K562 (cell line): ENCODE measurements at regions not wholly inside any gene's neighbourhood (a gene's known extent, or its start where the extent isn't known, plus 50 kb on each side); places are given as distances from the start of the nearest gene placed in this dataset.

Experiments
- HDGF ChIP-seq: fragments of 450-650 bp; IDR thresholded peaks from 2 replicates; pipeline ENCODE4 v1.6.1; 2016
- POLR2A ChIP-seq: fragments of 450-650 bp; conservative IDR thresholded peaks from 2 replicates; pipeline ENCODE4 v1.6.1; 2016
- RBM14 ChIP-seq: fragments of 200-400 bp; formaldehyde crosslinking; IDR thresholded peaks from 2 replicates; pipeline ENCODE4 v1.6.1; 2018; ENCODE audit warnings: low read depth, mild to moderate bottlenecking, low read length, moderate library complexity, borderline replicate concordance; ENCODE audit not compliant: insufficient read depth
- TAF1 ChIP-seq: IDR thresholded peaks from 2 replicates; pipeline ENCODE4 v1.6.1; 2011; ENCODE audit warnings: mild to moderate bottlenecking, low read length, moderate library complexity; ENCODE audit not compliant: insufficient read depth, control insufficient read depth, severe bottlenecking; ENCODE audit errors: extremely low read depth
- TF ChIP-seq, protein P1 (sequence below), 3 experiments: fragments of 200-800 bp in 1 of 3; sonication (Bioruptor generic) in 1 of 3; sonication (generic) in 1 of 3; formaldehyde crosslinking in 1 of 3; IDR thresholded peaks; 2 replicates each; pipeline versions ENCODE4 v1.6.1 to v1.8.0; 2016 to 2022; ENCODE audit warnings: mild to moderate bottlenecking in 2 of 3, missing compliant biosample characterization in 2 of 3, missing genetic modification characterization in 2 of 3, missing genetic modification reagents in 1 of 3
- TF ChIP-seq, protein P2 (sequence below): sonication (generic); formaldehyde crosslinking; IDR thresholded peaks from 2 replicates; pipeline ENCODE4 v1.9.0; 2022; ENCODE audit warnings: mild to moderate bottlenecking, missing genetic modification reagents
- TF ChIP-seq, protein P3 (sequence below), 3 experiments: IDR thresholded peaks in 2 of 3; conservative IDR thresholded peaks in 1 of 3; 2 replicates each; pipeline ENCODE4 v1.5.1; 2011 to 2012; ENCODE audit warnings: low read length in 3 of 3, mild to moderate bottlenecking in 3 of 3, control low read depth in 2 of 3, improper control_type of control experiment in 1 of 3, inconsistent platforms in 1 of 3, low read depth in 1 of 3, mixed read lengths in 1 of 3, moderate library complexity in 1 of 3; ENCODE audit not compliant: insufficient read depth in 2 of 3

DNA sequence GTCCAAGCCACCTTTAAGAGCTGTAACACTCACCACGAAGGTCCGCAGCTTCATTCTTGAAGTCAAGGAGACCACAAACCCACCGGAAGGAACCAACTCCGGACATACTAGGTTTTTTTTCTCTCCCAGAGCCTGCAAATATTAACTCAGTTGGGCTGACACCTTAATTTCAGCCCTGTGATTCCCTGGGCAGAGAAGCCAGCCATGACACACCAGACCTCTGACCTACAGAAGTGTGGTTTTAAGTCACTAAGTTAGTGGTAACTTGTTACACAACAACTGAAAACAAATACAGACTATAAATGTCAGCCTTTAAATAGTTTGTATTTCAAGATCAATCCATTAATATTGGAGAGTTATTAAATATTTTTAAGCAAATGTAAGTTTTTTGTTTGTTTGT, 855.1 kb downstream of the TMEM182 start:
- TF ChIP-seq, protein P1, sequence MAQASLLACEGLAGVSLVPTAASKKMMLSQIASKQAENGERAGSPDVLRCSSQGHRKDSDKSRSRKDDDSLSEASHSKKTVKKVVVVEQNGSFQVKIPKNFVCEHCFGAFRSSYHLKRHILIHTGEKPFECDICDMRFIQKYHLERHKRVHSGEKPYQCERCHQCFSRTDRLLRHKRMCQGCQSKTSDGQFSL (CRISPR knock-in tag; IDR thresholded peaks at IDR 0.05) = no peak
- TF ChIP-seq, protein P1 (tag; IDR thresholded peaks at IDR 0.05) = no peak
- TF ChIP-seq TAF1 = no peak
- no peak for TF ChIP-seq HDGF
- TF ChIP-seq, protein P2, sequence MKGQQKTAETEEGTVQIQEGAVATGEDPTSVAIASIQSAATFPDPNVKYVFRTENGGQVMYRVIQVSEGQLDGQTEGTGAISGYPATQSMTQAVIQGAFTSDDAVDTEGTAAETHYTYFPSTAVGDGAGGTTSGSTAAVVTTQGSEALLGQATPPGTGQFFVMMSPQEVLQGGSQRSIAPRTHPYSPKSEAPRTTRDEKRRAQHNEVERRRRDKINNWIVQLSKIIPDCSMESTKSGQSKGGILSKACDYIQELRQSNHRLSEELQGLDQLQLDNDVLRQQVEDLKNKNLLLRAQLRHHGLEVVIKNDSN (CRISPR knock-in tag) = no peak
- TF ChIP-seq, protein P3, sequence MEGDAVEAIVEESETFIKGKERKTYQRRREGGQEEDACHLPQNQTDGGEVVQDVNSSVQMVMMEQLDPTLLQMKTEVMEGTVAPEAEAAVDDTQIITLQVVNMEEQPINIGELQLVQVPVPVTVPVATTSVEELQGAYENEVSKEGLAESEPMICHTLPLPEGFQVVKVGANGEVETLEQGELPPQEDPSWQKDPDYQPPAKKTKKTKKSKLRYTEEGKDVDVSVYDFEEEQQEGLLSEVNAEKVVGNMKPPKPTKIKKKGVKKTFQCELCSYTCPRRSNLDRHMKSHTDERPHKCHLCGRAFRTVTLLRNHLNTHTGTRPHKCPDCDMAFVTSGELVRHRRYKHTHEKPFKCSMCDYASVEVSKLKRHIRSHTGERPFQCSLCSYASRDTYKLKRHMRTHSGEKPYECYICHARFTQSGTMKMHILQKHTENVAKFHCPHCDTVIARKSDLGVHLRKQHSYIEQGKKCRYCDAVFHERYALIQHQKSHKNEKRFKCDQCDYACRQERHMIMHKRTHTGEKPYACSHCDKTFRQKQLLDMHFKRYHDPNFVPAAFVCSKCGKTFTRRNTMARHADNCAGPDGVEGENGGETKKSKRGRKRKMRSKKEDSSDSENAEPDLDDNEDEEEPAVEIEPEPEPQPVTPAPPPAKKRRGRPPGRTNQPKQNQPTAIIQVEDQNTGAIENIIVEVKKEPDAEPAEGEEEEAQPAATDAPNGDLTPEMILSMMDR (IDR thresholded peaks at IDR 0.05 in 2 of 3, conservative IDR thresholded peaks at IDR 0.05 in 1 of 3; ENCODE audit: insufficient read depth in 2 of 3, low read depth in 1 of 3, low read length in 3 of 3) = no peak
- TF ChIP-seq RBM14 = no peak
- no peak for TF ChIP-seq POLR2A
